ENCODE measurements at regions not wholly inside any gene's neighbourhood (a gene's known extent, or its start where the extent isn't known, plus 50 kb on each side); places are given as distances from the start of the nearest gene placed in this dataset.

- no peak for TF ChIP-seq PRDM10 (tag by site-specific recombination; IDR thresholded peaks at IDR 0.05)
- TF ChIP-seq CTCF (tag by site-specific recombination; IDR thresholded peaks at IDR 0.05), result no peak
- TF ChIP-seq ZNF548 (tag by site-specific recombination; IDR thresholded peaks at IDR 0.05), result no peak
- TF ChIP-seq ZNF280C (tag by site-specific recombination; IDR thresholded peaks at IDR 0.05), result no peak
- TF ChIP-seq PRDM1 (tag by site-specific recombination; IDR thresholded peaks at IDR 0.05), result no peak
- no peak for TF ChIP-seq ZNF600 (tag by site-specific recombination; IDR thresholded peaks at IDR 0.05)
- TF ChIP-seq ZNF596 (tag by site-specific recombination; IDR thresholded peaks at IDR 0.05), result no peak
- no peak for TF ChIP-seq ZFP41 (tag by site-specific recombination; IDR thresholded peaks at IDR 0.05; ENCODE audit: borderline replicate concordance)
- TF ChIP-seq ZNF274 (IDR thresholded peaks at IDR 0.05; ENCODE audit: low read length), result no peak
- no peak for TF ChIP-seq ZNF274 (tag by site-specific recombination; IDR thresholded peaks at IDR 0.05; ENCODE audit: borderline replicate concordance)
- no peak for TF ChIP-seq ZNF24 (tag by site-specific recombination; IDR thresholded peaks at IDR 0.05)
- TF ChIP-seq ZNF184 (tag by site-specific recombination; IDR thresholded peaks at IDR 0.05), result no peak
- no peak for TF ChIP-seq ZBTB7A (tag by site-specific recombination; IDR thresholded peaks at IDR 0.05; ENCODE audit: low read depth)
- no peak for TF ChIP-seq ZNF830 (tag by site-specific recombination; IDR thresholded peaks at IDR 0.05; ENCODE audit: low read depth)
- no peak for TF ChIP-seq ZNF521 (tag by site-specific recombination; IDR thresholded peaks at IDR 0.05)
Measured at GRCh38 chr21:17930093-17930492, 110.9 kb upstream of the C21orf91 start.
